KOPT-K1 (cell line): ENCODE measurements at regions not wholly inside any gene's neighbourhood (a gene's known extent, or its start where the extent isn't known, plus 50 kb on each side); places are given as distances from the start of the nearest gene placed in this dataset.

Source experiments
- H3K27ac ChIP-seq: fragments of 200-600 bp; sonication (generic); 2 replicates; pipeline ENCODE4 v1.5.1; 2016; ENCODE audit warnings: antibody characterized with exemption, mild to moderate bottlenecking, low read depth, low read length; ENCODE audit not compliant: poor library complexity, severe bottlenecking
- H3K36me3 ChIP-seq: fragments of 200-600 bp; sonication (generic); 2 replicates; pipeline ENCODE4 v1.5.1; 2017; ENCODE audit warnings: antibody characterized with exemption, mild to moderate bottlenecking, low read length, moderate library complexity; ENCODE audit not compliant: insufficient read depth
- H3K9me3 ChIP-seq: fragments of 200-600 bp; sonication (generic); 2 replicates; pipeline ENCODE4 v1.5.1; 2017; ENCODE audit warnings: antibody characterized with exemption, low read length, mild to moderate bottlenecking; ENCODE audit not compliant: insufficient read depth, poor library complexity, severe bottlenecking

DNA sequence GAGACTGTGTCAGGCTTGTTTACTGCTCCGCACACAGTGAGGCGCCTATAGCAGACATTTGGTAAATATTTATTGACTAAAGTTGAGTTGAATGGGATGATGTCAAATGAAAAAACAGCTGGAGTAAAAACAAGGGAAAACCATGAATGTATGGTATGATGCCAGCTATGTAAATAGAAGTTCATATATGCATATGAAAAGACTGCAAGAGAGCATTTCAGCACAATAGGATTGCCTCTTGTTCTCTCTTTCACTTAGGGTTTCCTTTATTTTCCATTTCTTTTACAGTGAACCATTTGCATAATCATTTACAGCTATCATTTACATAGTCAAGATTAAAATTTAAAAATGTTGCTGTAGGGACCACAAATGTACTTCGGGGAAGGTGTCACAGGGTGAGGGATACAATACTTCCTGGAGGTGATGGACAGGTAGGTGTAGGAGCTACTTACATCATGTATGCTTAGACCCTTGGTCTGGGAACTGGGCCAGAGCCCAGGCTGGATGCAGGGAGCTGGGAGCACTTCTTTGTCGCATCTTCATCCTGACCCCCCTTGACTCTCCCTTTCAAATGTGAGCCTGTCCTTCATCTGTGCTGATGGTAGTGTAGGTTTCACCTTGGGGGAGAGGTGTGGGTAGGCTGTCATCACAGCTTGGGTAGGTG lies 113.3 kb downstream of the UTP18 start:
- H3K36me3 ChIP-seq: no peaks in the 10 kb centered on the region
- H3K27ac ChIP-seq: no peak overlapping the region
- no peaks in the 10 kb centered on the region for H3K9me3 ChIP-seq

DNA sequence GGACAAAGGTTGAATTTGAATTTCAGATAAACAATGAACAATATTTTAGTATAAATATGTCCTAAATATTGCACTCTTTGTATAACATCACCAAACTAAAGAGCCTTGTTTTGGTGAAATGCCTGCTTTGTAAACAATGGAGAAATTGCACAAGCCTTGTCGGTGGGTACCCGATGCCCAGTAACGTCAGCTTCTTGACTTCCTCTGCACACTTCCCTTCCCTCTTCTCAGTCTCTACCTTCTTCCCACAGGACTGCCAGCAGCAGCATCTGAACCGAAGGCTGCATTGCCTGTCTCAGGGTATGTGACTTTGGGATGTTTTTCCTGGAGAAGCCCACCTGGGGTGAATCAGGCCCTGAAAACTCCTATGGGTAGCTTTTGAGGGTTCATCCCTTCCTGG lies 113.9 kb downstream of the UTP18 start:
- no peaks in the 10 kb centered on the region for H3K9me3 ChIP-seq
- no peak overlapping the region for H3K27ac ChIP-seq
- no peaks in the 10 kb centered on the region for H3K36me3 ChIP-seq

DNA sequence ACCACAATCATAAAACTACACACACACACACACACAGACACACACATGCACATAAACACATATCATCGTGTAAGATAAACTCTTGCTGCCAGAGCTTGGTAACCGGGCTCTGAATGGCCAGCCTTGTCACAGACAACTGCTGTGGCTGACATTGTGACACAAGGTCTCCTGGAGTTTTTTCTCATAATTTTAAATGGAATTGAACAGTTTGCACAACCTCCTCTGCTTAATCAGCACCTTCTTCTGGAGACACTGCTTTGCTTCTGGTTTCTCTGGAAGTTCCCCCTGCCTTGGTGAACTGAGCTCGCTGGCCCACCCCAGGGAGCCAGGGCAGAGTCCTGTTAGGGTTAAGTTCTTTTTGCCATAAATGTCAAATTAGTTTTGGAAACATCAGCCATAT lies 115.4 kb downstream of the UTP18 start:
- Histone ChIP-seq H3K36me3 (no peaks in the 10 kb centered on the region), H3K27ac (no peak overlapping the region), H3K9me3 (no peaks in the 10 kb centered on the region)

DNA sequence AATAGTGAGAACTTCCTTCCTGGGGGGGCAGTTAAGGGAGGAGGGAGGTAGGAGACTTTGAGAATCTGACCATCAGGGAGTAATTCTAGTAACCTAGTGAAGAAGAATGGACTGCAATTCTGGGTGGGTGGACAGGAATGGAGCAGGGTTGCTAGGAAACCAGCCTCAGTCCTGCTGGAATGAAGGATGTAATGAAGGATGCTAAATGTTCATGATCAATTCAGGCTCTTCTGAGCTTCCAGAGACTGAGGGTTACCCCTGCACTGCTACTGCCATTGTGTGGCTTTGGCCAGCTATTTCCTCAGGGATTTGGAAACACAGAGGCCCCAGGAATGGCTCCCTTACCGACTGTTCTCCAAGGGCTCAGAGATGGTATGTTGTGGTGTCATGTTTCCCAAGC lies 116.4 kb downstream of the UTP18 start:
- H3K27ac ChIP-seq: no peak overlapping the region
- H3K9me3 ChIP-seq: no peaks in the 10 kb centered on the region
- no peaks in the 10 kb centered on the region for H3K36me3 ChIP-seq

DNA sequence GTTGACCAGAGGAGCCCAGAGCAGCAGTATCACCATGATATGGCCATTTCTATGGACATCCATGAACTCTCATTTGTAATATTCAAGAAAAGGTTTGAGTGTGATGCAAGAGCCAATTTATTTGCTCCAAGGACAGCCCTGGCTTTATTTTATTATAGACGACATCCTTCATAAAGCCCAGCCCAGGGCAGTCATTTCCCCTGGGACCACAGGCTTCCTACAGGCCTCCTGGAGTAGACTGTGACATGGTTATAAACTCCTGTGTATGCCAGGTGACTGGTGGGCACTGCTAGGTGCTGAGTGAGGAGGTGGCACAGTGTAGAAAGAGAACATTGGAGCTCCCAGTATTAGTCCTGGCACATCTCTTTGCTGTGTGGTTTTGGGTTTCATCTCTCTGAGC lies 120.9 kb downstream of the UTP18 start:
- Histone ChIP-seq H3K27ac (no peak overlapping the region), H3K9me3 (no peaks in the 10 kb centered on the region), H3K36me3 (no peaks in the 10 kb centered on the region)

DNA sequence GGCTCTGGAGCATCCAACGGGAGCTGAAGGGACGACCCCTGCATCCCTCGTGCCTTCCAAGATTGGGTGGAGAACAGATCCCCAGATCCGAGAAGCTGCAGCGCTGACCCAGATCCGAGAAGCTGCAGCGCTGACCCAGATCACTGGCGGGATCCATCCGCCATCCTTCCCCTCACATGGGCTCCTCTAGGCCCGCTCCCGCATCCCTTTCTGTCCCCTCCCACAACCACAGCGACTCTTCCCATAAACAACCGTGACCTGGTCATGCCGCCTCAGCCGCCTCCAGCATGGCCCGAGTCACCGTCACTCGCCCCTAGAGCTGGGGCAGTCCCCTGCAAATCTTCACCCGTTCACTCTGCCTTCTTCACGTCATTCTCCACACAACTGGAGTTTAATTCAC lies 124.9 kb downstream of the UTP18 start:
- Histone ChIP-seq H3K36me3 (no peaks in the 10 kb centered on the region), H3K9me3 (no peaks in the 10 kb centered on the region), H3K27ac (no peak overlapping the region)

DNA sequence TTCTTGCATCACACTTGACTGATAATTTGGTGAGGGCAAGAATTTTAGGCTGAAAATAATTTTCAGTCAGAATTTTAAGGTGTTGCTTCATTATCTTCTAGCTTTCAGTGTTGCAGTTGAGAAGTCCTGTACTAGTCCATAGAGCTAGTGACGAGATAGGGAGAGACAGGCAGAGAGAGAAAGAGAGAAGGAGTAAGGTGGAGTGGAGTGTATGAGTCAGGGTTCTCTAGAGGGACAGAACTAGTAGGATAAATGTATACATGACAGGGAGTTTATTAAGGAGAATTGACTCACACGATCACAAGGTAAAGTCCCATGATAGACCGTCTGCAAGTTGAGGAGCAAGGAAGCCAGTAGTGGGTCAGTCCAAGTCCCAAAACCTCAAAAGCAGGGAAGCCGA lies 127.2 kb downstream of the UTP18 start:
- Histone ChIP-seq H3K9me3 (no peaks in the 10 kb centered on the region), H3K27ac (no peak overlapping the region), H3K36me3 (no peaks in the 10 kb centered on the region)

DNA sequence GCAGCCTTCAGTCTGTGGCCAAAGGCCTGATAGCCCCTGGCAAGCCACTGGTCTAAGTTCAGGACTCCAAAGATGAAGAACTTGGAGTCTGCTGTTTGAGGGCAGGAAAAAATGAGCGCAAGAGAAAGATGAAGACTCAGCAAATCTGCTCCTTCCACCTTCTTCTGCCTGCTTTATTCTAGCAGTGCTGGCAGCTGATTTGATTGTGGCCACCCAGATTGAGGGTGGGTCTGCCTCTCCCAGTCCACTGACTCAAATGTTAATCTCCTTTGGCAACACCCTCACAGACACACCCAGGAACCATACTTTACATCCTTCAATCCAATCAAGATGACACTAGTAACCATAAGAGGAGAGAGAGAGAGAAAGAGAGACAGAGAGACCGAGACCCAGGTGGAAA lies 127.6 kb downstream of the UTP18 start:
- H3K36me3 ChIP-seq: no peaks in the 10 kb centered on the region
- no peak overlapping the region for H3K27ac ChIP-seq
- no peaks in the 10 kb centered on the region for H3K9me3 ChIP-seq

DNA sequence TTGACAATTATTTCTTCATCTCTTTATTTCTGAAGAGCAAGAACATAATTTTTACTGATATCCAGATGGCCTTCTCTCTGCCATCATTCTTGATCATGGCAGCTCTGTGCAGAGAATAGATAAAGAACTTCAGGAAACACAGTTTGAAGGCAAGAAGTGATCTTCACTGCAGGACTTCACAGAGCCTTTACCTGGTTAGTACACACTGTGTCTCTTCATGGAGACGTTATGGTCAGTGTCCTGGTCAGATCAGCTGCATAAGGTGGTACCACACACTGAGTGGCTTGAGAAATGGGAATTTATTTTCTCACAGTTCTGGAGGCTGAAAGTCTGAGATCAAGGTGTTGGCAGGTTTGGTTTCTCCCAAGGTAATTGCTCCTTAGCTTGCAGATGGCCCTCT lies 129.5 kb downstream of the UTP18 start:
- Histone ChIP-seq H3K9me3 (no peaks in the 10 kb centered on the region), H3K27ac (no peak overlapping the region), H3K36me3 (no peaks in the 10 kb centered on the region)

DNA sequence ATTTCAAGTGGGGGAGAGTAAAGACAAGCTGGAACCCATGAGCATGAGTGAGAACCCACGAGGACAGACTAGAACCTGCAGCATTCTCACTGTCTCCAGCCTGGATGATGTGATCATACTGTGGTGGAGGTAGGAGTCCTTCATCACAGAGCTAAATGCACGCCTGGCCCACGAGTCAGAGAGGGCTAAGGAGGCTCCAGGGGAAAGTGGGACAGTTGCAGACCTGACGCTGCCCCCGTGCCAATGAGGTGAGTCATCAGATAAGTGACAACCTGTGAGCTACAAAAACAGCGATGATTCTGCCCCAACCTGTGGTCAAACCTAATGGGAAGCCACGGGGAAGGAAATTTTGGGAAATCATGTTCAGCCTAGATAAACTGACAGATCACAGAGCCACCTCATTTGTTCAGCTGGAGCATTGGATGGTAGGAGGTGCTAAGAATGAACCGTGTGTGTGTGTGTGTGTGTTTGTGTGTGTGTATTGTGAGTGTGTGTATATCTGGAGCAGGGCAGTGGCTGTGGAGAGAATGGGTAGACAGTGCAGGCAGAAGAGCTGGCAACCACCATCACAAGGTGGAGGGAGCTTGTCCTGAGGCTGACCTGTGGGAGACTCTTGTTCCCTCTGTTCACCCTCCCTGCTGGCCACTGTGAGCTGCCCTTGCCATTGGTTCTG lies 131.8 kb downstream of the UTP18 start:
- Histone ChIP-seq H3K27ac (no peak overlapping the region), H3K9me3 (no peaks in the 10 kb centered on the region), H3K36me3 (no peaks in the 10 kb centered on the region)

DNA sequence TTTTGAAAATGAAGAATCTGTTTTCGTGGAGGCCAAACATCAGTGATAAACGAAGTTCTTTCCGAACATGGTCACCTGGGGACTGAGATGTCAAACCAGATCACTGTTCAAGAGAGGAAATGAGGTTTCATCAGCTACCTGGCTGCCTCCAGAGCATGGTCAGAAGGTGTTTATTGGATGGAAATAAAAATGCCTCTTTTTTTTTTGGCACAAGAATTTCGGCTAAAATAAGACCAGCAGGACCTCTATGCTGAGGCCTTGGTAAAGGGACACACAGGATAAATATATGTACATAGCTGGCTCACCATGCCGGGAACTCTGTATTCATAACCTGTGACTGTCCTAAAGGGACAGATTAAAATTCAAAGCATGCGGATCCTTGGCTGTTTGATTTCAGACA lies 135.3 kb downstream of the UTP18 start:
- Histone ChIP-seq H3K27ac (no peak overlapping the region), H3K36me3 (no peaks in the 10 kb centered on the region)

DNA sequence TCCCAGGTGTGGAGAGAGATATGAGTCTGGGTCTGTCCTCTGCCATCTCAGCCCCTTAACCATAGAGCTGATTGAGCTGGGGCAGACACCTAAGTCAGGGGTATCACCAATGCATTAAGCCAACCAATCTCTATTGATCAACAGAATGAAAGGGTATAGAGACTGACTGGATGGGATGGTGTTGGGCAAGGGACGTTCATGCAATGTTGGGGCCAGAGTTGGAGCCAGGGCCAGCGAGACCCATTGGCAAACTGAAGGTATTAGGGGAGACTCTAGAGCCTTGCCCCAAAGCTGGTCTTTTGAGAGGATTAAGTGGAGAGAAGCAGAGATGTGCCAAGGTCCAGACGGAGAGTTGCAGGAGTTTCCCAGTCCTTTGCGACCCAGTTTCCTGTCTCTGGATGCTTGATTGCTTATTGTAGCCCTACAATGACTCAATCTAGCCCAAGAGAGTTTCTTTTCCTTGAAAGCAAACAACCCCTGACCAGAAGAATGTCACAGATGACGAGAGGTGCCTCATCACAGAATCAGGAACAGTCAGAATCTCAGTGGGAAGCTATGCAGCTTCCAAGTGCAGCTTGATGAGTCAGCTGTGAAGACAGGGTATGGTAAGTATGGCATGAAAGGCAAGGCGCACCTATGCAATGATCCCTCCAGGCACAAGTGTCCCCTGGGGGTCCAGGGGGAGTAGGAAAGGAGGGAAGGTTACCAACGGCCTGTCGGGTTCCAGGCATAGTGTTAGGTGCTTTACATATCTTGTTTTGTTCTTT lies 137.2 kb downstream of the UTP18 start:
- no peaks in the 10 kb centered on the region for H3K36me3 ChIP-seq
- no peaks in the 10 kb centered on the region for H3K9me3 ChIP-seq
- H3K27ac ChIP-seq: no peak overlapping the region

More for the DNA sequence above, 135.3 kb downstream of the UTP18 start:
- H3K9me3 ChIP-seq: no peaks in the 10 kb centered on the region

DNA sequence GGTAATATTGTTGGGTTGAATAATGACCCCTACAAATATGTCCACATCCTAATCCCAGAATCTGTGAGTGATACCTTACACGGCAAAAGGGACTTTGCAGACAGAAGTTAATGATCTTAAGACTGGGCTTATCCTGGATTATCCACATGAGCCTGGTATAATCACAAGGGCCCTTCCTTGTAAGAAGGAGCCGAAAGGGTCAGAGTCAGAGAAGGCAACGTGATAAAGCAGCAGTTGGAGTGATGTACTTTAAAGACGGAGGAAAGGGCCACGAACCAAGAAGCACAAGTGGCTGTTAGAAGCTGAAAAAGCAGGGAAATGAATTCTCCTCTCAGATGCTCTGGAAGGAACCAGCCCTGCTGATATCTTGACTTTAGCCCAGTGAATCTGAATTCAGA lies 137.8 kb downstream of the UTP18 start:
- no peaks in the 10 kb centered on the region for H3K36me3 ChIP-seq
- no peak overlapping the region for H3K27ac ChIP-seq
- no peaks in the 10 kb centered on the region for H3K9me3 ChIP-seq

DNA sequence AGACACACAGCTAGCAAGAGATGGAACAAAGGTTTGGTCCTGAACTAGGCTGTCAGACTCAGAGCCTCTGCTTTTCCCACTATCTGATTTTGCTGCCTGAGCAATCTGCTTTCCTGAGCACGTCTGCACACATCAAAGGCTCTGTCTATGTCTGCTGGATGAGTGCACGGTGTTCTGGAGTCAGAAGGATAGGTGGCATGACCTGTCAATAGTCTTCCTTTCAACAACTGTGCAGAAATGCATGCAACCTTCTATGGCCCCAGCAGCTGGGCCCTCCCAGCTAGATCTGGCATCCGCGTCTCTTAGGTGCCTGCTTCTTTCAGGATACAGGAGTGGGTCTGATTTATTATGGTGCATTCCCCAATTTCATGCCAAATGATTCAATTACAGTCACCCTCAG lies 138.3 kb downstream of the UTP18 start:
- Histone ChIP-seq H3K27ac (no peak overlapping the region), H3K9me3 (no peaks in the 10 kb centered on the region), H3K36me3 (no peaks in the 10 kb centered on the region)

DNA sequence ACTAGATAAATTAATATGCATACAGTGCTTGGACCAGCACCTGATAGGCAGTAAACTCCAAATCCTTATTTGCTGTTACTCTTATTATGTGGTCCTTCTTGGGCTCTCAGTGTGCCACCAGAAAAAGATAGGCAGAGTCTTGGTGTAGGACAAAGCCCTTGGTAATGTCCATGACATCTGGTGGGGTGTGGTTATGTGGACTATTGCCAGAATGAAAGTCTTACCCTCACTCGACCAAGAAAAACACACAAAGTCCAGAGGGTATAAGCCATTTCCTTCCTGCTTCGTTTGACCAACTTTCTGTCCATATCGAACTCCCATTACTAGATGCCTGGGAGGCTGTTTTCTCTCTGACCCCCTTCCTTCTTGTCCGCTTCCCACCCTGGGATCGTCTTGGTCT lies 140.9 kb downstream of the UTP18 start:
- Histone ChIP-seq H3K9me3 (no peaks in the 10 kb centered on the region), H3K36me3 (no peaks in the 10 kb centered on the region), H3K27ac (no peak overlapping the region)

DNA sequence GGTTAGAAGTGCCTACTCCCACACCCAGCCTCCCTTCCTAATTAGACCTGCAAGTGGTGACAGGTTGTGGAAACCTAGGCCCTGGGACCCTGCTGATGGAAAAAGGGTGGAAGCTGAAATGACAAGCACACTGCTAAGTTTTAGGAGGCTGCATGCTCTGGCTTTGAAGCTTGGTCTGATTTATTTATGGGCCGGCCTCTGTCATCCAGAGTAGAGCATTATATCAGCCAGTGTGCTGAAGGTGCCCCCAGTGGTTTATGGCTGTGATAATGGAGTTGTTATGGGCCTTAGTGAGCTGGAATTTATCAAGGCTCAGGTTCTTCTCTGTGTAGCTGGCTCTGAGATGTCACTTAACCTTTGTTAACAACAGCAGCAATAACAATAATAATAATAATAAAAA lies 142.6 kb downstream of the UTP18 start:
- no peaks in the 10 kb centered on the region for H3K36me3 ChIP-seq
- H3K27ac ChIP-seq: no peak overlapping the region
- no peaks in the 10 kb centered on the region for H3K9me3 ChIP-seq
